Occipital lobe (tissue), 1 donor: ENCODE measurements at regions not wholly inside any gene's neighbourhood (a gene's known extent, or its start where the extent isn't known, plus 50 kb on each side); places are given as distances from the start of the nearest gene placed in this dataset.
"Not testable (repeated sequence)": the region's sequence is repeated elsewhere in the genome, so short reads cannot be mapped to it uniquely, and the experiment has no call there.

ENCODE experiments used
- DNase-seq: peaks from one replicate; lab custom pipeline; 2025; lab: John Stamatoyannopoulos, UW

- DNase-seq: no peak
These were observed 223.6 kb upstream of the ISL1 start for GRCh38 chr5:51159606-51160005.

- DNase-seq: no peak
These were observed 221.0 kb upstream of the ISL1 start for GRCh38 chr5:51162245-51162644.

- DNase-seq: not testable (repeated sequence)
These were observed 217.6 kb upstream of the ISL1 start for GRCh38 chr5:51165621-51166020.

GRCh38 chr5:51172903-51173626 is 210.2 kb upstream of the ISL1 start:
- DNase-seq: no peak

GRCh38 chr5:51181208-51181894 is 201.9 kb upstream of the ISL1 start:
- no peak for DNase-seq

GRCh38 chr5:51185850-51186329 is 197.4 kb upstream of the ISL1 start:
- DNase-seq: no peak

GRCh38 chr5:51188001-51188591 is 195.2 kb upstream of the ISL1 start:
- DNase-seq: no peak

- no peak for DNase-seq
These were observed 188.6 kb upstream of the ISL1 start for GRCh38 chr5:51194671-51195070.

GRCh38 chr5:51201024-51201423 is 182.2 kb upstream of the ISL1 start:
- DNase-seq: no peak

- DNase-seq: no peak
These were observed 181.5 kb upstream of the ISL1 start for GRCh38 chr5:51201708-51202107.

- DNase-seq: no peak
These were observed 181.1 kb upstream of the ISL1 start for GRCh38 chr5:51202161-51202560.

GRCh38 chr5:51203598-51203997 is 179.7 kb upstream of the ISL1 start:
- no peak for DNase-seq

GRCh38 chr5:51208296-51208695 is 175.0 kb upstream of the ISL1 start:
- DNase-seq: no peak

- no peak for DNase-seq
These were observed 168.5 kb upstream of the ISL1 start for GRCh38 chr5:51214746-51215145.

GRCh38 chr5:51225789-51226742 is 157.2 kb upstream of the ISL1 start:
- no peak for DNase-seq

- DNase-seq: no peak
These were observed 155.2 kb upstream of the ISL1 start for GRCh38 chr5:51227963-51228470.

GRCh38 chr5:51230336-51230735 is 152.9 kb upstream of the ISL1 start:
- DNase-seq: no peak

GRCh38 chr5:51242456-51242855 is 140.8 kb upstream of the ISL1 start:
- no peak for DNase-seq

- not testable (repeated sequence) for DNase-seq
These were observed 132.3 kb upstream of the ISL1 start for GRCh38 chr5:51250957-51251356.

- DNase-seq: no peak
These were observed 112.0 kb upstream of the ISL1 start for GRCh38 chr5:51271261-51271660.

GRCh38 chr5:51273021-51273420 is 110.2 kb upstream of the ISL1 start:
- DNase-seq: no peak
